ENCODE measurements at regions not wholly inside any gene's neighbourhood (a gene's known extent, or its start where the extent isn't known, plus 50 kb on each side); places are given as distances from the start of the nearest gene placed in this dataset.
"Not testable (repeated sequence)": the region's sequence is repeated elsewhere in the genome, so short reads cannot be mapped to it uniquely, and the experiment has no call there.

DNA sequence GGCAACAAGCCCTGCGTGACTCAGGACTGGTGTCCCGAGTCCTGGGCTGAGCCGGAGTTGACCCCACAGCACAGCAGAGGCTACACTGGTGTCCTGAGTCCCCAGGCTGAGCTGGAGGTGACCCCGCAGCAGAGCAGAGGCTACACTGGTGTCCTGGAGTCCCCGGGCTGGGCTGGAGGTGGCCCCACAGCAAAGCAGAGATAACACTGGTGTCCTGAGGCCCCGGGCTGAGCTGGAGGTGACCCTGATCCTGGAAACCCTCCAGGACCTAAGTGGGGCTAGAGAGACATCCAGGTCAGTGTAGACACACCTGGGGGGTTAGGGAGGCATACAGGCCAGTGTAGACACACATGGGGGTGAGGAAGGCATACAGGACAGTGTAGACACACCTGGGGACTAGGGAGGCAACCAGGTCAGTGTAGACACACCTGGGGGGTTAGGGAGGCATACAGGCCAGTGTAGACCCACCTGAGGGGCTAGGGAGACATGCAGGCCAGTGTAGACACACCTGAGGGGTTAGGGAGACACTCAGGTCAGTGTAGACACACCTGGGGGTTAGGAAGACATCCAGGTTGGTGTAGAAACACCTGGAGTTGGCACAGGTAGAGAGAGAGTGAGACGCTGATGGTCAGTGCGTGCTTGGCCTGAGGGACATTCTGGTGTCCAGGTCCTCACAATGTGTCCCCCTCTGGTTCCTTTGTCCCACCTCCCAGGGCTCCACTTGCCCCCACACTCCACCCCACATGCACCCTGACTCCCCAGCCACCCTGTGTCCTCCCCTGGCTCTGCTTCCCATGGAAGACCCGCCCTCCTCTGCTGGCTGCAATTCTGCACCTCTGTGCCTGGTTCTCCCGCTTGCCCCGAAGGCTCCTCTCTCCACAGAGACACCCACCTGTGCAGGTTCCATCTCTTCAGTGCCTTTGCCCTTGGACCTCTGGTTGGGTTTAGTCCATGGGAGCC, 321.6 kb upstream of the SFSWAP start:
- no peak for DNase-seq (ENCODE audit: low read depth)

DNA sequence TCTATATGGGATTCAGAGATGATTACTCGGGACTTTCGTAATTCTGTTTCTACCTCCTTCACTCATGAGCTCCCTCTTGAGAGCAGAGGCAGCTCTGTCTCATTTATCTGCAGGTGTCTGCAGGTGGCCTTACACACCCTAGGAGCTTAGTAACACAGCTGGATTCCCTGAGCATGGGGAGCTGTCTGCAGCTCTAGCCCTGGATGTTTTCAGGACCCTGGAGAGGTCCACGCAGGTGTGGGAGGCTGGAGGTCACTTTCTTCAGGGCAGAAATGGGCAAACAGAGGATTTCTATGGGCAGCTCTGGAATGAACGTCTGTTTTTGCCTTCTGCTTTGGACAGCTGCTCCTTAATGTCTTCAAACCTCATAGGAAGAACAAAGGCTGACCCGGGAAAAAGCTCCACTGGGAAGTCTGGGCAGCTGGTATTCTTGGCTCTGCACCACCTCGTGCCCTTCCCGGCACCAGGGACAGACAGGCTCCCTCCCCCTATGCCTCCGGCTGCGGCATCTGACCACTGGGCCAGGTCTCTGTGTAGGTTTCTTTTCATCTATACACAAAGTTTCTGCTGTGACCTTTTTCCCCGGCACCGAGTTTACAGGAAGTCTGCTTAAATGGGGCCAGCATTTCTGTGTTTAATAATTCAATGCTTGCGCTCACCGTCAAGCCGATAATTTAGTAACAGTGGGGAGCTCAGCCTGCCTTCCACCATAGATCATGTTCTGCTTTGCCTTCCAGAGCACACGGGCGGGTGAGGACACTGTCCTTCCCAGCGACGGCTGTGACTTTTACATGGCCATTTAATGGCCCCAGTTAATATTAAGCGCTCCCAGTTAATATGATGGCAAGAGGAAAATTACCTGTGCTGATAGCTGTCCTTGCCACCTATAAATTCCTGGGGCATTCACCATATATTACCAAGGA, 320.2 kb upstream of the SFSWAP start:
- no peak for DNase-seq (ENCODE audit: low read depth)

DNA sequence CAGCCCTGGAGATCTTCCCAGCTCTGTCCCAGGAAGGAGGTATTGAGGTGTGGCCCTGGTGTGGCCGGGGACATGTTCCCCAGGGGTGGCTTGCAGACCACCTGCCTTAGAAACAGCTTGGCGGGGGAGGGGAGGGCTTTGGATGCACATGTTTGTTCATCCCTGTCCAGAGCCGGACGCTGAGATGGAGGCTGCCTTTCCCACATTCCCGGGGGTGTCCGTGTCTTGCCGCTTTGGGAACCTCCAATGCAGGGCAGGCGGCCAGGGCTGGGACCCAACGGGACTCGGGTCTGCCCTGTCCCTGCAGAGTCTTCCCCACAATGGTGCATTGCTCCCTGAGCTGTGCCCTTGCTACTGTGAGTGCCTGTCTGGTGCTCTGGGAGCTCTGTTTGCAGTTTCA, 319.5 kb upstream of the SFSWAP start:
- no peak for DNase-seq (ENCODE audit: low read depth)

DNA sequence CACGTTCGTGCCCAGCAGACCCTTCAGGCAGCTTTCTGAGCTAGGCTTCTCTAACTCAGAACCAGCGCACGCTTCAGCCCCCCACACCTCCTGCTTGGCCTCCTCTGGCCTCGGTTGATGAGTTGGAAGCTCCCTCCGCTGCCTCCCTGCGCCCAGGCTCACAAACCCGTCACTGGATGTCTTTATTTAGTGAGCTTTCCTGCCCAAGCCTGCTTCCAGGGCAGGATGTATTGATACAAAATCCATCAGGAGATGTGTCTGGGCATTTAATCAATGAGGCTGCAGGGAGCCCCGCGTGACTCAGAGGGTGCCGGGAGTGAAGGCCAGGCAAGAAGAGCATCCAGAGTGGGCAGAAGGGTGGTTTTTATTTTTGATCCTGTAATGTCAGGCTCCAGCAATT, 316.1 kb upstream of the SFSWAP start:
- not testable (repeated sequence) for DNase-seq (ENCODE audit: low read depth)

- DNase-seq (ENCODE audit: low read depth) = not testable (repeated sequence)
These were observed 315.6 kb upstream of the SFSWAP start for GRCh38 chr12:131395209-131395684.

GRCh38 chr12:131395971-131396573, 314.8 kb upstream of the SFSWAP start:
- DNase-seq (ENCODE audit: low read depth) = no peak

- DNase-seq (ENCODE audit: low read depth) = no peak
These were observed 313.3 kb upstream of the SFSWAP start for GRCh38 chr12:131397493-131398181.

DNA sequence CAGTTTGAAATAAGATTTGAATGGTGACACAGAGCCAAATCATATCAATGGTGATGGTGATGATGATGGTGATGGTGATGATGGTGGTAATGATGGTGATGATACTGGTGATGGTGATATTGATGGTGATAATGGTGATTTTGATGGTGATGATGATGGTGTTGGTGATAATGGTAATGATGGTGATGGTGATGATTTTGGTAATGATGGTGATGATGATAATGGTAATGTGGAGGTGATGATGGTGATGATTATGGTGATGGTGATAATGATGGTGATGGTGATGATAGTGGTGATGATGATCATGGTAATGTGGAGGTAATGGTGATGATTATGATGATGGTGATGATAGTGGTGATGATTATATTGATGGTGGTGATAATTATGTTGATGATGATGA, 311.9 kb upstream of the SFSWAP start:
- DNase-seq (ENCODE audit: low read depth) = no peak

GRCh38 chr12:131400668-131401294, 310.1 kb upstream of the SFSWAP start:
- not testable (repeated sequence) for DNase-seq (ENCODE audit: low read depth)

GRCh38 chr12:131401907-131402633, 308.8 kb upstream of the SFSWAP start:
- DNase-seq (ENCODE audit: low read depth) = not testable (repeated sequence)

DNA sequence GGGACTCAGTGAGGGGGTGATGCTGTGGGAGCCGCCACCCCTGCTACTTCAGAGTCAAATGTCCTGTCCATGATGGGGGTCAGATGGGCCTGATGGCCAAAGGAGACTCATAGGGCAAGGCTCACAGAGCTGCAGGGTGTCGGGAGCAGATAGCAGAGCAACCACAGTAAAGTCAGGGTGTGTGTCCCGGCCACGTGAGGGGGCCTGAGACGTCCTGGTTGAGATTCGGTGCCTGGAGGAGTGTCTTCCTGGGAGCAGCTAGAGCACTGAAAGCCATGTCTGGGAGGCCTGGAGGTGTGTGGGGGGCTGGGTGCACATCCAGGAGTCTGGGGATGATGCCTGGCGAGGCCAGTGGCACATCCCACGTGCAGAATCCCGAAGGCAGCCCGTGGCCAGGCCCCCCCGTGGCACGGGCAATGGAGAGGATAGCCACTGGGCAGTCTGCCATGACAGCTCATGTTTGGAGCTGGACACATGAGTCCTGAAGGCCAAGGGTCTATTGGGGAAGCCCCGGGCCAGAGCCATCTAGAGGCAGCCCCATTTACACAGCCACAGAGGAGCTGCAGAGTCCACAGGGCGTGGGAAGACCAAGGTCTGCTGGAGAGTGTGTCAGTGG, 308.0 kb upstream of the SFSWAP start:
- no peak for DNase-seq (ENCODE audit: low read depth)

DNA sequence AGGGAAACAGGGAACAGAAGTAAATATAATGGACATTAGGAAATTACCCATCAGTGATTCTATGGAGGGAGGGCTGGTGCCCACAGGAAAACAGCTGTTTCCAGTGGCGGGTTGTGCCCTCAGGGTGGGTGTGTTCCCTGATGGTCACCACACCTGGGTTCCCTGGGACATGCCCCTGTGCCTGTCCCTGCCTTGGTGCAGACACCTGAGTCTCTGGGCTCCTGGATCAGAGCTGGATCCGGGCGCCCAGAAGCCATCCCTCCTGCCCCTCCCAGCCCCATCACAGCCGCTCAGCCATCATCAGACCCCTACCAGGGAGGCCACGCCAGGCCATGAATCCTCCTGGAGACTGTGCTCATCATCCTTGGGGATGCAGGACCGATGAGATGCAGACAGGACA, 307.2 kb upstream of the SFSWAP start:
- DNase-seq (ENCODE audit: low read depth) = no peak

DNA sequence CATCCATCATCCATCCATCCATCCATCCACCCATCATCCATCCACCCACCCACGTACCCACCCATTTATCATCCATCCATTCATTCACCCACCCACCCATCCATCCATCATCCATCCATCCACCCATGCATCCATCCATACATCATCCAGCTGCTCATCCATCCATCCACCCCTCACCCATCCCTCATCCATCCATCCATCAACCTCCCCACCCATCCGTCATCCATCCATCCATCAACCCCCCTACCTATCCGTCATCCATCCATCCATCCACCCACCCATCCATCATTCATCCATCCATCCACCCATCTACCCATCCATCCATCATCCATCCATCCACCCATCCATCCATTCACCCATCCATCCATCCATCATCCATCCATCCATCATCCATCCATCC, 306.2 kb upstream of the SFSWAP start:
- DNase-seq (ENCODE audit: low read depth) = no peak

DNA sequence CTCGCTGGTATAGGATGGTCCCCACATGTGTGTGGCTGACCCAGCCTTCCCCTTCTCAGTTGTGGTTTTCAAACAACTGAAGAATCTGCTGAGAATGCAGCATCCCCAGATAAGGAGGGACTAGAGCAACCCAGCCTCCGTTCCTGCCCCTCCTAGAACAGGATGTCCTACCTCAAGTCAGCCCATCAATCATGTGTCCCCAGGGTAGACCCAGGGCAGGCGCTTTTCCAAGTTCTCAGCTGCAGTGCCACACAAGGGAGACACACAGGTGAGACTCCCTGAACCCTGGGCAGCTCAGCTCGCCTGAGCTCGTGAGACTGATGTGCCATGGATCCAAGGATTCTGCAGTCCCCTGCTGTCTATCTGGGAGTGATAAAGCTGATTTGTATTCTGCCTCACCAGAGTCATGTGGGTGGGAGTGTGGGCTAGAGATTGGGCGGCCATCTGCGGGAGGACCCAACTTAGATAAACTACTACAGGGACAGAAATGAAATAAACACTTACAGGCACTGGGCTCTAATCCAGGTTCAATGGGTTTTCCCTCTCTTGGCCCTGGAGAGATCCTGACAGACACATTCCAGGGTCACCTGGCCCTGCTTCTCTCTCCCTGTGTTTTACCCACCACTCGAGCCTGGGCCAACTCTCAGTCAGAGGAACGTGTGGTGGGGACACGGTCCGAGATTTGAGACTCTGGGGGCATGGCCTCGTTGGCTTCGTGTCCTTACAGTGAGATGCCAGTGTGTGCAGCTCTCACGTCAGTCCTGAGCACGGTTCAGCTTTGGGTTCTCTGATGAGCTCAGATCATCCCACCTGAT, 303.5 kb upstream of the SFSWAP start:
- no peak for DNase-seq (ENCODE audit: low read depth)

GRCh38 chr12:131408036-131408365, 302.9 kb upstream of the SFSWAP start:
- no peak for DNase-seq (ENCODE audit: low read depth)

GRCh38 chr12:131408484-131408883, 302.4 kb upstream of the SFSWAP start:
- no peak for DNase-seq (ENCODE audit: low read depth)

DNA sequence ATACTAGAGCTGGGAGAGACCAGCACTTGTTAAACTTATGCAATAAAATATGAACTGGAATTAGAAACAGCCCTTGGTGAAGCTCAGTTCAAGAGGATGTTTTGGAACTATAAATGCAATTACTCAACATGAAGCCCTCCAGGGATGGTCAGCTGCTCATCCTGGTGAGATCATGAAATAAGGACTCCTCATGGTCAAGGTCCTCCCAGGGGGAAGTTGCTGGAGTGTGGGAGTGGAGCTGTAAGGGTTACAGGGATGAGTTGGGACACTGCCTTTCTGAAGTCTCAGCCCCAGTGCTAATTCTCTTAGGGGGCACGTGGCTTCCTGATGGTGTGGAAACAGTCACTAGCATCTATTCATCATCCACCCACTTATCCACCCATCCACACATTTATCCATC, 301.7 kb upstream of the SFSWAP start:
- no peak for DNase-seq (ENCODE audit: low read depth)

DNA sequence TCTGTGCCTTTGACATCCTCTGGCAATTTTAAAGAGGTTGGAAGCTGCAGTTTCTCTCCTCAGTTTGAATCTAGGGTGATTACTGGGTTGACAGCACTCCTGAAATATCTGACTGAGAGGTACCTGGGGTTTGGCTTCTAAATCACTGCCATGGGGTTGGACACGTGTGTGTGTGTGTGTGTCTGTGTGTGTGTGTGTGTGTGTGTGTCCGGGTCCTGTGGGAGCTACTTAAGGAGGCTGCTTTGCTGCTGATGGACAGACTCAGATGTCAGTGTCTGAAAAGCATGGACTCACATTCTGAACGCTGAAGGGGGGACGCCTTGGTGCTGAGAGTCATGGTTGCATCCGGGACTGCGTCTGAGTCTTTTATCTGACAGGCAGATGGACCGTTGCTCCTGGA, 299.1 kb upstream of the SFSWAP start:
- not testable (repeated sequence) for DNase-seq (ENCODE audit: low read depth)

- DNase-seq (ENCODE audit: low read depth) = no peak
These were observed 297.9 kb upstream of the SFSWAP start for GRCh38 chr12:131413006-131413405.
